Gastrocnemius medialis (tissue), 4 donors: ENCODE measurements at regions not wholly inside any gene's neighbourhood (a gene's known extent, or its start where the extent isn't known, plus 50 kb on each side); places are given as distances from the start of the nearest gene placed in this dataset.

Source experiments
- POLR2A ChIP-seq, 2 donors: fragments of 450-650 bp; IDR thresholded peaks; one replicate each; pipeline ENCODE4 v1.6.1; 2017; ENCODE audit warnings: antibody characterized with exemption in 2 of 2, mild to moderate bottlenecking in 2 of 2, moderate library complexity in 2 of 2
- TF ChIP-seq, protein P1 (sequence below), 5 experiments: fragments of 450-650 bp in 3 of 5; fragments of 200-600 bp in 2 of 5; sonication (generic) in 2 of 5; IDR thresholded peaks in 4 of 5; conservative IDR thresholded peaks in 1 of 5; 1 replicate in 4 of 5; 2 replicates in 1 of 5; pipeline ENCODE4 v1.5.1; 2016 to 2019; ENCODE audit warnings: antibody characterized with exemption in 5 of 5, mild to moderate bottlenecking in 3 of 5, moderate library complexity in 3 of 5

DNA sequence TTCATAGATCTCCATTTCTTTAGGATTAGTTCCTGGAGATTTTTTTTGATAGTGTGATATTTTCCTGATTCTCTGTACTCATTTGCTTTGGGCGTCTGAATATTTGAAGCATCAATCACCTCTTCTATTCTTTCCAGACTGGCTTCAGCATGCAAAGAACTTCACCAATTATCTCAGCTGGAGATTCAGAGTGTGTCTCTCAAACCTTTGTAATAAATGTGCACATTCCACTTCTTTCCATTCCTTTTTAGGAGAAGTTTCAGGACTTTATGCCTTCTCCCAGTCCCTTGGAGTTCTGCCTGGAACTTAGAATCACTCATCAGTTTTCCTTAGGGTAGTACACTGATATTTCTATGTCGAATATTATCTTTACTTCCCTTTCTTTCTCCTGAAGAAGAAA, 334.8 kb downstream of the TEX13C start:
- TF ChIP-seq, protein P1, sequence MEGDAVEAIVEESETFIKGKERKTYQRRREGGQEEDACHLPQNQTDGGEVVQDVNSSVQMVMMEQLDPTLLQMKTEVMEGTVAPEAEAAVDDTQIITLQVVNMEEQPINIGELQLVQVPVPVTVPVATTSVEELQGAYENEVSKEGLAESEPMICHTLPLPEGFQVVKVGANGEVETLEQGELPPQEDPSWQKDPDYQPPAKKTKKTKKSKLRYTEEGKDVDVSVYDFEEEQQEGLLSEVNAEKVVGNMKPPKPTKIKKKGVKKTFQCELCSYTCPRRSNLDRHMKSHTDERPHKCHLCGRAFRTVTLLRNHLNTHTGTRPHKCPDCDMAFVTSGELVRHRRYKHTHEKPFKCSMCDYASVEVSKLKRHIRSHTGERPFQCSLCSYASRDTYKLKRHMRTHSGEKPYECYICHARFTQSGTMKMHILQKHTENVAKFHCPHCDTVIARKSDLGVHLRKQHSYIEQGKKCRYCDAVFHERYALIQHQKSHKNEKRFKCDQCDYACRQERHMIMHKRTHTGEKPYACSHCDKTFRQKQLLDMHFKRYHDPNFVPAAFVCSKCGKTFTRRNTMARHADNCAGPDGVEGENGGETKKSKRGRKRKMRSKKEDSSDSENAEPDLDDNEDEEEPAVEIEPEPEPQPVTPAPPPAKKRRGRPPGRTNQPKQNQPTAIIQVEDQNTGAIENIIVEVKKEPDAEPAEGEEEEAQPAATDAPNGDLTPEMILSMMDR (IDR thresholded peaks at IDR 0.05 in 4 of 5, conservative IDR thresholded peaks at IDR 0.05 in 1 of 5): no peak
- no peak for TF ChIP-seq POLR2A (IDR thresholded peaks at IDR 0.05)
